Gastroesophageal sphincter (tissue), 3 donors: ENCODE measurements at regions not wholly inside any gene's neighbourhood (a gene's known extent, or its start where the extent isn't known, plus 50 kb on each side); places are given as distances from the start of the nearest gene placed in this dataset.

ENCODE experiments used
- EP300 ChIP-seq: sonication (generic); formaldehyde crosslinking; IDR thresholded peaks from one replicate; pipeline ENCODE4 v1.6.1; 2017; ENCODE audit warnings: antibody characterized with exemption, mild to moderate bottlenecking
- POLR2A ChIP-seq, 2 donors: fragments of 450-650 bp; IDR thresholded peaks; one replicate each; pipeline ENCODE4 v1.6.1; 2017; ENCODE audit warnings: antibody characterized with exemption in 2 of 2, mild to moderate bottlenecking in 2 of 2, moderate library complexity in 1 of 2
- POLR2AphosphoS5 ChIP-seq: sonication (generic); formaldehyde crosslinking; IDR thresholded peaks from one replicate; pipeline ENCODE4 v1.6.1; 2017; ENCODE audit warnings: antibody characterized with exemption
- TF ChIP-seq, protein P1 (sequence below), 4 experiments: fragments of 200-600 bp in 2 of 4; fragments of 450-650 bp in 2 of 4; sonication (generic) in 1 of 4; IDR thresholded peaks; one replicate each; pipeline ENCODE4 v1.5.1; 2017 to 2019; ENCODE audit warnings: antibody characterized with exemption in 4 of 4, mild to moderate bottlenecking in 2 of 4, moderate library complexity in 2 of 4

- TF ChIP-seq, protein P1, sequence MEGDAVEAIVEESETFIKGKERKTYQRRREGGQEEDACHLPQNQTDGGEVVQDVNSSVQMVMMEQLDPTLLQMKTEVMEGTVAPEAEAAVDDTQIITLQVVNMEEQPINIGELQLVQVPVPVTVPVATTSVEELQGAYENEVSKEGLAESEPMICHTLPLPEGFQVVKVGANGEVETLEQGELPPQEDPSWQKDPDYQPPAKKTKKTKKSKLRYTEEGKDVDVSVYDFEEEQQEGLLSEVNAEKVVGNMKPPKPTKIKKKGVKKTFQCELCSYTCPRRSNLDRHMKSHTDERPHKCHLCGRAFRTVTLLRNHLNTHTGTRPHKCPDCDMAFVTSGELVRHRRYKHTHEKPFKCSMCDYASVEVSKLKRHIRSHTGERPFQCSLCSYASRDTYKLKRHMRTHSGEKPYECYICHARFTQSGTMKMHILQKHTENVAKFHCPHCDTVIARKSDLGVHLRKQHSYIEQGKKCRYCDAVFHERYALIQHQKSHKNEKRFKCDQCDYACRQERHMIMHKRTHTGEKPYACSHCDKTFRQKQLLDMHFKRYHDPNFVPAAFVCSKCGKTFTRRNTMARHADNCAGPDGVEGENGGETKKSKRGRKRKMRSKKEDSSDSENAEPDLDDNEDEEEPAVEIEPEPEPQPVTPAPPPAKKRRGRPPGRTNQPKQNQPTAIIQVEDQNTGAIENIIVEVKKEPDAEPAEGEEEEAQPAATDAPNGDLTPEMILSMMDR (IDR thresholded peaks at IDR 0.05) = no peak
- TF ChIP-seq EP300 = no peak
- no peak for TF ChIP-seq POLR2A (IDR thresholded peaks at IDR 0.05)
- no peak for TF ChIP-seq POLR2AphosphoS5
These were observed 83.0 kb upstream of the SLC1A3 start for GRCh38 chr5:36523450-36523849.
